Trophoblast cell (in vitro differentiated cells and primary cell): ENCODE measurements at regions not wholly inside any gene's neighbourhood (a gene's known extent, or its start where the extent isn't known, plus 50 kb on each side); places are given as distances from the start of the nearest gene placed in this dataset.

ENCODE experiments used
- DNase-seq, 2 donors: peaks; one replicate each; pipeline ENCODE4 v3.0.0-alpha.2; 2016
- H2AFZ ChIP-seq: 2 replicates; pipeline ENCODE4 v1.6.1; 2013; ENCODE audit warnings: low read length, moderate library complexity, mild to moderate bottlenecking; ENCODE audit not compliant: insufficient read depth, poor library complexity
- H2AK5ac ChIP-seq: 2 replicates; pipeline ENCODE4 v1.6.1; 2013; ENCODE audit warnings: mild to moderate bottlenecking, low read length
- H2BK120ac ChIP-seq: 2 replicates; pipeline ENCODE4 v1.6.1; 2013; ENCODE audit warnings: low read length, mild to moderate bottlenecking, moderate library complexity; ENCODE audit not compliant: insufficient read depth, poor library complexity
- H2BK12ac ChIP-seq: 2 replicates; pipeline ENCODE4 v1.6.1; 2013; ENCODE audit warnings: mild to moderate bottlenecking, low read length, moderate library complexity
- H2BK5ac ChIP-seq: 2 replicates; pipeline ENCODE4 v1.6.1; 2013; ENCODE audit warnings: low read length, low read depth, moderate library complexity, mild to moderate bottlenecking; ENCODE audit not compliant: poor library complexity
- H3K14ac ChIP-seq: 2 replicates; pipeline ENCODE4 v1.6.1; 2013; ENCODE audit warnings: mild to moderate bottlenecking, low read length
- H3K18ac ChIP-seq: 2 replicates; pipeline ENCODE4 v1.6.1; 2013; ENCODE audit warnings: mild to moderate bottlenecking, low read length
- H3K23ac ChIP-seq: 2 replicates; pipeline ENCODE4 v1.6.1; 2013; ENCODE audit warnings: low read length
- H3K27ac ChIP-seq: 2 replicates; pipeline ENCODE4 v1.5.1; 2013; ENCODE audit warnings: low read depth, mild to moderate bottlenecking, inconsistent platforms, low read length, moderate library complexity
- H3K27me3 ChIP-seq: 2 replicates; pipeline ENCODE4 v1.6.1; 2013; ENCODE audit warnings: inconsistent platforms, mild to moderate bottlenecking, low read length, moderate library complexity; ENCODE audit not compliant: insufficient read depth
- H3K36me3 ChIP-seq, 2 experiments: 1 replicate in 1 of 2; 2 replicates in 1 of 2; pipeline ENCODE4 v1.6.1; 2013; ENCODE audit warnings: low read length in 2 of 2, mild to moderate bottlenecking in 2 of 2, moderate library complexity in 1 of 2; ENCODE audit not compliant: insufficient read depth in 2 of 2, control insufficient read depth in 1 of 2
- H3K4ac ChIP-seq: 2 replicates; pipeline ENCODE4 v1.6.1; 2013; ENCODE audit warnings: low read depth, mild to moderate bottlenecking, low read length, moderate library complexity
- H3K4me1 ChIP-seq, 2 experiments: 1 replicate in 1 of 2; 2 replicates in 1 of 2; pipeline ENCODE4 v1.6.1; 2013; ENCODE audit warnings: low read length in 2 of 2, mild to moderate bottlenecking in 2 of 2, moderate library complexity in 1 of 2; ENCODE audit not compliant: insufficient read depth in 2 of 2, control insufficient read depth in 1 of 2
- H3K4me2 ChIP-seq: 2 replicates; pipeline ENCODE4 v1.6.1; 2013; ENCODE audit warnings: inconsistent platforms, mild to moderate bottlenecking, low read length, moderate library complexity
- H3K4me3 ChIP-seq: 2 replicates; pipeline ENCODE4 v1.5.1; 2013; ENCODE audit warnings: mild to moderate bottlenecking, low read depth, low read length, inconsistent platforms
- H3K79me1 ChIP-seq: one replicate; pipeline ENCODE4 v1.6.1; 2013; ENCODE audit warnings: low read length
- H3K79me2 ChIP-seq: 2 replicates; pipeline ENCODE4 v1.6.1; 2013; ENCODE audit warnings: low read length, mild to moderate bottlenecking; ENCODE audit not compliant: control insufficient read depth, insufficient read depth, poor library complexity
- H3K9ac ChIP-seq: 2 replicates; pipeline ENCODE4 v1.6.1; 2013; ENCODE audit warnings: mild to moderate bottlenecking, low read length
- H3K9me3 ChIP-seq: 2 replicates; pipeline ENCODE4 v1.6.1; 2013; ENCODE audit warnings: low read depth, mild to moderate bottlenecking, control low read depth, inconsistent platforms, low read length; ENCODE audit not compliant: insufficient read depth
- H4K12ac ChIP-seq: 2 replicates; pipeline ENCODE4 v1.6.1; 2013; ENCODE audit warnings: low read depth, mild to moderate bottlenecking, low read length, moderate library complexity
- H4K8ac ChIP-seq: 2 replicates; pipeline ENCODE4 v1.6.1; 2013; ENCODE audit warnings: low read depth, mild to moderate bottlenecking, low read length, moderate library complexity
- H4K91ac ChIP-seq: one replicate; pipeline ENCODE4 v1.6.1; 2013; ENCODE audit warnings: low read depth, mild to moderate bottlenecking, low read length, moderate library complexity
- WGBS: extraction: QIAGEN DNeasy Blood & Tissue Kit; methylation state at CpG from one replicate; pipeline ENCODE4 v1.1.7; 2013; ENCODE audit warnings: missing lambda C conversion rate; ENCODE audit not compliant: insufficient read length, insufficient coverage; ENCODE audit errors: extremely low coverage; 5-methylcytosine and 5-hydroxymethylcytosine counted together

DNA sequence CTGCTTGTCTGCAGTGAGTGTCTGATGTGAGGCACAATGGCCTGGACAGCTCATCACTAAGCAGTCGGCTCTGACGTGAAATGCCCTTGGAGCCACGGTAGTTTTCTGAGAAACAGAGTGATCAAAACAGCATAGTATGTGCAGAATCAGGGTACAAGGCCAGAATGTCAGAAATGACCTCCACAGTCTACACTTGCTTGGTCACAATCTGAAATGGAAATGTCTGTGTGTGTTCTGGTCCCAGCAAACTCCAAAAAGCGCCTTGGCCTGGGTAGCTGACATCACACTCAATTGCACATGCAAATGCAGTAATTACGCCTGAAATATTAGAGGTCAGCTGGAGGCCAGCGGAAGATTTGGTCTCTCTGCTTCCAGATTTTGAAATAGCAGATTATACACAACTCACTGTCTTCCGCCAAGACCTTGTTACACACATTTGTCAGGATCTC lies 95.4 kb downstream of the CTAGE1 start:
- no peak overlapping the region for H3K4me2 ChIP-seq
- peaks cover 3% of the 10 kb centered on the region in 2 experiments for H3K4me1 ChIP-seq
- no peaks in the 10 kb centered on the region for H3K27me3 ChIP-seq
- no peak overlapping the region for H2BK12ac ChIP-seq
- no peak overlapping the region for H3K9ac ChIP-seq
- WGBS, result no CpG with 5 or more reads among the region's 7 CpGs
- DNase-seq, result no peak
- no peaks in the 10 kb centered on the region for H3K79me2 ChIP-seq
- H3K18ac ChIP-seq, result no peak overlapping the region
- H3K4me3 ChIP-seq, result no peak overlapping the region
- no peaks in the 10 kb centered on the region for H3K79me1 ChIP-seq
- H2BK5ac ChIP-seq, result no peak overlapping the region
- H3K36me3 ChIP-seq, result no peaks in the 10 kb centered on the region
- peaks cover 2% of the 10 kb centered on the region for H3K9me3 ChIP-seq
- H2AFZ ChIP-seq, result no peak overlapping the region
- H4K8ac ChIP-seq, result no peak overlapping the region
- no peak overlapping the region for H3K14ac ChIP-seq
- H2BK120ac ChIP-seq, result no peak overlapping the region
- no peak overlapping the region for H4K12ac ChIP-seq
- H3K23ac ChIP-seq, result no peak overlapping the region
- no peak overlapping the region for H4K91ac ChIP-seq
- no peak overlapping the region for H3K27ac ChIP-seq
- no peak overlapping the region for H2AK5ac ChIP-seq
- H3K4ac ChIP-seq, result no peak overlapping the region

DNA sequence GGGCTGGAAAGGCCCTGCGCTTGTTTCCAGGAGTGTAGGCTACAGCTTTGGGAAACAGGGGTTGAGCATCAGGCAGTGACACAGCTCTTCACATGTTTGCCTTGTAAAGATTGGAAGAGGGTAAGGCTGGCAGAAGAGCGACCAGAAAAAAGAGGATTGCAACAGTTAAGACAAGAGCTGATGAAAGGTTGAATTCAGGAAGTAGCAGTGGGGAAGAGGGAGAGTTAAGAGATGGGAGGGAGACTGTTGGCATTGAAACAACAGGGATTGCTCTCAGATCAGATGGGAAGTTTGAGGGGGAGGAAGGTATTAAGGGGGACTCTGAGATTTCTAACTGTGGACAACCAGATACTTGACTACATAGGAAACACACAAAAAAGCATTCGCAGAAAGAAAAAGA lies 96.9 kb downstream of the CTAGE1 start:
- Histone ChIP-seq H3K4me2 (no peak overlapping the region), H4K8ac (no peak overlapping the region), H2BK120ac (no peak overlapping the region), H3K79me2 (no peaks in the 10 kb centered on the region), H3K79me1 (no peaks in the 10 kb centered on the region), H3K4ac (no peak overlapping the region), H3K27me3 (no peaks in the 10 kb centered on the region), H3K9me3 (peaks cover 2% of the 10 kb centered on the region), H2BK12ac (no peak overlapping the region), H4K12ac (no peak overlapping the region), H3K14ac (no peak overlapping the region), H2BK5ac (no peak overlapping the region), H4K91ac (no peak overlapping the region), H2AK5ac (no peak overlapping the region), H3K23ac (no peak overlapping the region), H2AFZ (no peak overlapping the region), H3K4me1 (peaks cover 3% of the 10 kb centered on the region in 2 experiments), H3K36me3 (no peaks in the 10 kb centered on the region), H3K4me3 (no peak overlapping the region), H3K9ac (no peak overlapping the region), H3K18ac (no peak overlapping the region), H3K27ac (no peak overlapping the region)
- DNase-seq, result no peak
- WGBS, result 100% methylated on average over 1 of the region's 3 CpGs

DNA sequence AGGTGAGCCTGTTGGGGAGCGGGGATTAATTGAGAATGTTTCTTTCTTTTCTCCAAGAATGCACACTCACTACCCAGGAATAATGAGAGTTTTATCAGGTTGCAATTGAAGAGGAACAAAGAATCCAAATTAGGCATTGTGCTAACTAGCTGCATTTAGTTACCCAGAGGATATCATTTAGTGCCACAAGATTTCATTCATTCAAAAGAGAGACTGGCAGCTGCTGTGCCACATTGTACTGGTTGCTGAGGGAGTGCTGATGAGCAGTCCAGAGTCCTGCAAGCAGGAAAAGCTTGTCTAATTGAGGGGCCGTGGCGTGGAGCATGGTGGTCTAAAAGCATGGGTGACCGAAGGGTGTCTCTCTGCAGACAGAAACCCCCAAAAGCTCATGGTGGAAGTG lies 97.6 kb downstream of the CTAGE1 start:
- H3K79me2 ChIP-seq, result no peaks in the 10 kb centered on the region

DNA sequence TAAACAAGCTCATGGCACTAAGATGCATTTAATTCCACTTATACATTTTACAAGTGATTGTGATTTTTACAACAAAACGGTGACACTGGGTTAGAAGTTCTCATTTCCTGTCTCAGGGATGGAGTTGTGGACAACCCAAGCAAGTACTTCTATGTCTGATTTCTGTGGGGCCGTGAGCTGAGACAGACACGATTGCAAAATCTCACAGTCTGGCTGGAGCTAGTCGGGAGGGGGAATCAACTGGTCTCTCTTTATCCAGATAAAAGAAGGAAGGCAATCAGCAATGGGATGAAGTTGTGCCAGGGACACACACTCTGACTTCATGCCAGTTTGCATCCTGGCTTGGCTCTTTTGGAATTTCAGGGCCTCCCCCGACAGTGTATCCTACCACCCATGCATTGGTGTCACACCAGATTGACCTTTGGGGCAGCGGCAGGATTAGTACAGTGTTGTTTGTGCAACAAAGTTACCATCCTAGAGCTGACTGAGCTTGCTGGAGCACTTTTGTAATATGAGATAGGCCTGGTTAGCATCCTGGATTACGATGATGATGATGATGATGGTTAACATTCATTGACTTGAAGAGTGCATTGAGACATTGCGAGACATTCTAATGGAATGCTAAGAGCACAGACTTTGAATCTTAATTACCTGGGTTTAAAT lies 98.8 kb downstream of the CTAGE1 start:
- Histone ChIP-seq H3K4me1 (no peaks in the 10 kb centered on the region), H3K4me3 (no peak overlapping the region), H3K4me2 (no peak overlapping the region), H3K9ac (no peak overlapping the region), H2BK12ac (no peak overlapping the region), H3K79me2 (no peaks in the 10 kb centered on the region), H3K14ac (no peak overlapping the region), H3K23ac (no peak overlapping the region), H3K27ac (no peak overlapping the region), H4K8ac (no peak overlapping the region), H4K12ac (no peak overlapping the region), H2AK5ac (no peak overlapping the region), H3K27me3 (no peaks in the 10 kb centered on the region), H3K79me1 (no peaks in the 10 kb centered on the region), H4K91ac (no peak overlapping the region), H3K9me3 (peaks cover 2% of the 10 kb centered on the region), H3K18ac (no peak overlapping the region), H2BK120ac (no peak overlapping the region), H3K4ac (no peak overlapping the region), H2BK5ac (no peak overlapping the region), H2AFZ (no peak overlapping the region), H3K36me3 (no peaks in the 10 kb centered on the region)
- DNase-seq, result no peak
- no CpG with 5 or more reads among the region's 8 CpGs for WGBS

More for the DNA sequence above, 97.6 kb downstream of the CTAGE1 start:
- no peak overlapping the region for H2BK12ac ChIP-seq
- H3K4me3 ChIP-seq, result no peak overlapping the region
- H2BK120ac ChIP-seq, result no peak overlapping the region
- H3K9me3 ChIP-seq, result peaks cover 2% of the 10 kb centered on the region
- H3K18ac ChIP-seq, result no peak overlapping the region
- H3K4ac ChIP-seq, result no peak overlapping the region
- no peak overlapping the region for H3K4me2 ChIP-seq
- no peak overlapping the region for H3K23ac ChIP-seq
- no peak overlapping the region for H2BK5ac ChIP-seq
- H2AFZ ChIP-seq, result no peak overlapping the region
- no peak overlapping the region for H4K91ac ChIP-seq
- no peaks in the 10 kb centered on the region for H3K36me3 ChIP-seq
- DNase-seq, result no peak
- WGBS, result no CpG with 5 or more reads among the region's 4 CpGs
- H3K27ac ChIP-seq, result no peak overlapping the region
- no peak overlapping the region for H3K9ac ChIP-seq
- H2AK5ac ChIP-seq, result no peak overlapping the region
- peaks cover 3% of the 10 kb centered on the region in 2 experiments for H3K4me1 ChIP-seq
- H3K27me3 ChIP-seq, result no peaks in the 10 kb centered on the region
- no peak overlapping the region for H3K14ac ChIP-seq
- no peak overlapping the region for H4K8ac ChIP-seq
- H4K12ac ChIP-seq, result no peak overlapping the region
- H3K79me1 ChIP-seq, result no peaks in the 10 kb centered on the region
